ENCODE measurements at regions not wholly inside any gene's neighbourhood (a gene's known extent, or its start where the extent isn't known, plus 50 kb on each side); places are given as distances from the start of the nearest gene placed in this dataset.

- TF ChIP-seq POLR2A (IDR thresholded peaks at IDR 0.05; ENCODE audit: low read depth, low read length) (no peak), POLR2AphosphoS5 (IDR thresholded peaks at IDR 0.05; ENCODE audit: low read depth, low read length) (no peak), TAF1 (IDR thresholded peaks at IDR 0.05; ENCODE audit: low read depth, low read length) (no peak), SPI1 (IDR thresholded peaks at IDR 0.05; ENCODE audit: low read depth, low read length) (no peak)
Measured at GRCh38 chr5:98463222-98463621, 310.2 kb upstream of the RGMB start.
